ENCODE measurements at regions not wholly inside any gene's neighbourhood (a gene's known extent, or its start where the extent isn't known, plus 50 kb on each side); places are given as distances from the start of the nearest gene placed in this dataset.

DNA sequence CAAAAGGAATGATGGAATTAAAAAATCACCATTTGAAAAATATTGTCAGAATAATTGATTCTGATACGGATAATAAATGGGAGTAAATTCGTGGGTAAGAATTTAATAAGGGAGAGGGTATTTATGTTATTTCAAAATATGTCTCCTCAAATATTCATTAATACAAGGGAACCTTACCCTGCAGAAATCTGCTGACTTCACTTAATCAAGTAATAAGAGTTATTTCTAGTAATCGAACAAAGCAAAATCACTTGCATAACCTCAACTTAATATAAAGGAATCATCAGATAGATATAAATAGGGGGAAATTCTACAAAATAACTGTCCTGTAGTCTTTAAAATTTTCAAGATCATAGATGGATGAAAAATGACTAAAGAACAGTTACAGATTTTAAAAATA, 1164.7 kb upstream of the GJE1 start:
- Histone ChIP-seq H4K20me1 (ENCODE audit: insufficient read depth) (no peaks in the 10 kb centered on the region), H3F3A (ENCODE audit: insufficient read depth, low read depth) (no peaks in the 10 kb centered on the region), H3K9me3 (ENCODE audit: insufficient read depth, low read depth) (no peaks in the 10 kb centered on the region; the same call in 1 of the 2 replicates), H2AFZ (no peak overlapping the region), H3K27me3 (ENCODE audit: insufficient read depth, low read depth) (no peaks in the 10 kb centered on the region), H3K4me2 (no peak overlapping the region), H3K36me3 (ENCODE audit: low read depth) (no peaks in the 10 kb centered on the region), H3K27ac (no peak overlapping the region), H3K9me2 (ENCODE audit: insufficient read depth) (no peaks in the 10 kb centered on the region), H3K4me3 (no peak overlapping the region), H3K79me2 (ENCODE audit: low read depth) (no peaks in the 10 kb centered on the region), H3K4me1 (replicated peaks; ENCODE audit: insufficient read depth) (no peaks in the 10 kb centered on the region)
- ChIA-PET CTCF (no interaction called here), POLR2A (ENCODE audit: unreplicated experiment) (no interaction called here)
- TF ChIP-seq EZH2 (IDR thresholded peaks at IDR 0.05; ENCODE audit: low read depth) = no peak
- TF ChIP-seq, protein P1, sequence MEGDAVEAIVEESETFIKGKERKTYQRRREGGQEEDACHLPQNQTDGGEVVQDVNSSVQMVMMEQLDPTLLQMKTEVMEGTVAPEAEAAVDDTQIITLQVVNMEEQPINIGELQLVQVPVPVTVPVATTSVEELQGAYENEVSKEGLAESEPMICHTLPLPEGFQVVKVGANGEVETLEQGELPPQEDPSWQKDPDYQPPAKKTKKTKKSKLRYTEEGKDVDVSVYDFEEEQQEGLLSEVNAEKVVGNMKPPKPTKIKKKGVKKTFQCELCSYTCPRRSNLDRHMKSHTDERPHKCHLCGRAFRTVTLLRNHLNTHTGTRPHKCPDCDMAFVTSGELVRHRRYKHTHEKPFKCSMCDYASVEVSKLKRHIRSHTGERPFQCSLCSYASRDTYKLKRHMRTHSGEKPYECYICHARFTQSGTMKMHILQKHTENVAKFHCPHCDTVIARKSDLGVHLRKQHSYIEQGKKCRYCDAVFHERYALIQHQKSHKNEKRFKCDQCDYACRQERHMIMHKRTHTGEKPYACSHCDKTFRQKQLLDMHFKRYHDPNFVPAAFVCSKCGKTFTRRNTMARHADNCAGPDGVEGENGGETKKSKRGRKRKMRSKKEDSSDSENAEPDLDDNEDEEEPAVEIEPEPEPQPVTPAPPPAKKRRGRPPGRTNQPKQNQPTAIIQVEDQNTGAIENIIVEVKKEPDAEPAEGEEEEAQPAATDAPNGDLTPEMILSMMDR (conservative IDR thresholded peaks at IDR 0.05) = no peak
- intact Hi-C loops (cut with micrococcal nuclease; ENCODE audit: unreplicated experiment) = no loop called here
- no TSS peak for BruUV-seq (replicated peaks)
- DNase-seq = no peak

DNA sequence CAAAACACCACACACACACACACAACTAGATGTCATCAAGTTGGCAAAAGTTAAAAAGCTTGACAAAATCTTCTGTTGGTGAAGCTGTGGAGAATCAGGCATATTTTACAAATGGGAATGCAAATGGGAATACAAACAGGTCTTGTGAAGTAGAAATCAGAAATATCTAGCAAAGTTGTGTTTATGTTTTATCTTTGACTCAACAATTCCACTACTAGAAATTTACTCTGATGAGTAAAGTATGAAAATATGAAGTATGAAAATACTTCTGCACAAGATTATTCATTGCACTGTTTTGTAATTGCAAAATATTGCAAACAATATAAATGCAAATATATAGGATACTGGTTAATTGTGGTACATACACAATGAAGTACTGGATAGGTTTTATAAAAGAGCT, 1166.0 kb upstream of the GJE1 start:
- no peak overlapping the region for H3K27ac ChIP-seq
- no peaks in the 10 kb centered on the region for H3K9me2 ChIP-seq (ENCODE audit: insufficient read depth)
- H4K20me1 ChIP-seq (ENCODE audit: insufficient read depth) = no peaks in the 10 kb centered on the region
- H3K4me2 ChIP-seq = no peak overlapping the region
- no peak overlapping the region for H2AFZ ChIP-seq
- CTCF ChIA-PET = no interaction called here
- TF ChIP-seq EZH2 (IDR thresholded peaks at IDR 0.05; ENCODE audit: low read depth) = no peak
- TF ChIP-seq, protein P1 (conservative IDR thresholded peaks at IDR 0.05) = no peak
- H3K4me3 ChIP-seq = no peak overlapping the region
- no peaks in the 10 kb centered on the region; the same call in 1 of the 2 replicates for H3K9me3 ChIP-seq (ENCODE audit: insufficient read depth, low read depth)
- H3K4me1 ChIP-seq (replicated peaks; ENCODE audit: insufficient read depth) = no peaks in the 10 kb centered on the region
- BruUV-seq (replicated peaks) = no TSS peak
- H3K36me3 ChIP-seq (ENCODE audit: low read depth) = no peaks in the 10 kb centered on the region
- DNase-seq = no peak
- POLR2A ChIA-PET (ENCODE audit: unreplicated experiment) = interaction anchor here (0.6 kb wide), 1 partner anchor 20 kb away, joined by 3 read pairs; no protein-coding TSS in a partner anchor
- intact Hi-C loops (cut with micrococcal nuclease; ENCODE audit: unreplicated experiment) = no loop called here
- H3F3A ChIP-seq (ENCODE audit: insufficient read depth, low read depth) = no peaks in the 10 kb centered on the region
- H3K27me3 ChIP-seq (ENCODE audit: insufficient read depth, low read depth) = no peaks in the 10 kb centered on the region
- H3K79me2 ChIP-seq (ENCODE audit: low read depth) = no peaks in the 10 kb centered on the region

DNA sequence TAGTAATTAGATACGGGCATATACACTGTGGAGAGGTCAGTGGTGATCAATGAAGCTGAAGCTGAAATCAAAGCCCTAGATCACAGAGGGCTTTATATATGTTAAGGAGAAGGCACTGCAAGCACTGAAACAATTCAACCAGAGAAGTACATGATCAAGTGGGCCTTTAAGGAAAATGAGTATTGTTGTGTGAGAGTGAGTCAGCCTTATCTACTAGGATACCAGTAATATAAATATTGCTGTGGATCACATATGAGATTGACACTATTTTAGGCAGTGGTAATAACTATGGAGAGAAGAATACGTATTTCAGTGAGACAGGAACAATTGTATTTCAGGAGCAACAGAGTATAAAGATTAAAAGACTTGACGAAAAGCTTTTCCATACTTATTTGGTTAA, 1172.2 kb upstream of the GJE1 start:
- H3F3A ChIP-seq (ENCODE audit: insufficient read depth, low read depth) = no peaks in the 10 kb centered on the region
- TF ChIP-seq, protein P1 (conservative IDR thresholded peaks at IDR 0.05) = no peak
- TF ChIP-seq EZH2 (IDR thresholded peaks at IDR 0.05; ENCODE audit: low read depth) = no peak
- no peaks in the 10 kb centered on the region for H4K20me1 ChIP-seq (ENCODE audit: insufficient read depth)
- no peaks in the 10 kb centered on the region for H3K36me3 ChIP-seq (ENCODE audit: low read depth)
- no peaks in the 10 kb centered on the region for H3K27me3 ChIP-seq (ENCODE audit: insufficient read depth, low read depth)
- no peaks in the 10 kb centered on the region for H3K4me1 ChIP-seq (replicated peaks; ENCODE audit: insufficient read depth)
- no peak for DNase-seq
- no peak overlapping the region for H3K4me3 ChIP-seq
- BruUV-seq (replicated peaks) = no TSS peak
- H3K4me2 ChIP-seq = no peak overlapping the region
- H3K9me3 ChIP-seq (ENCODE audit: insufficient read depth, low read depth) = no peaks in the 10 kb centered on the region; the same call in 1 of the 2 replicates
- ChIA-PET CTCF (interaction anchor here (0.6 kb wide), 1 partner anchor 33 kb away, joined by 3 read pairs; no protein-coding TSS in a partner anchor), POLR2A (ENCODE audit: unreplicated experiment) (no interaction called here)
- no peak overlapping the region for H3K27ac ChIP-seq
- H3K9me2 ChIP-seq (ENCODE audit: insufficient read depth) = no peaks in the 10 kb centered on the region; the same call in 1 of the 2 replicates
- no peak overlapping the region for H2AFZ ChIP-seq
- no peaks in the 10 kb centered on the region for H3K79me2 ChIP-seq (ENCODE audit: low read depth)
- intact Hi-C loops (cut with micrococcal nuclease; ENCODE audit: unreplicated experiment) = no loop called here

Measured in PC-9 (cell line).